ENCODE measurements at regions not wholly inside any gene's neighbourhood (a gene's known extent, or its start where the extent isn't known, plus 50 kb on each side); places are given as distances from the start of the nearest gene placed in this dataset.

GRCh38 chr11:39144351-39145130, 2314.9 kb downstream of the LRRC4C start:
- DNase-seq (ENCODE audit: low read depth, low spot score): no peak

DNA sequence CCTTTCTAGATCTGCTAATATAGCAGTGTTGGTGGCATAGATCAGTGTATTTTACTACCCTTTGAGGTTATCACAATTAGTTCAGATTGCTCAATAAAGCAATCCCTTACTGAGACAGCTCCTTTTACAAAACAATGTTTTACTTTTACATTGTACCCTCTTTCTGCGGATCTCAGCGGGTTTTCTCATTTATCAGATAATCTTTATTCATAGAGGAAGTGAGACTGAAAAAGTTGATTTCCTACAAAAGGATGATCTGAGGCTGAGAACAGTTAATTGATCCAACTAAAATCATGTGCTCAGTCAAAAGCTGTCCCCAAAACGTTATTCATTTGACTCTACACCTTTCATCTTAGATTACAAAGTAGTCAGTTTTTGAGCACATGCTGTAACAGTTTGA, 2319.9 kb downstream of the LRRC4C start:
- no peak for DNase-seq (ENCODE audit: low read depth, low spot score)

- no peak for DNase-seq (ENCODE audit: low read depth, low spot score)
Measured at GRCh38 chr11:39120890-39121289, 2338.6 kb downstream of the LRRC4C start.

- DNase-seq (ENCODE audit: low read depth, low spot score): no peak
Measured at GRCh38 chr11:39113606-39114005, 2345.8 kb downstream of the LRRC4C start.

- DNase-seq (ENCODE audit: low read depth, low spot score): no peak
Measured at GRCh38 chr11:39102236-39102635, 2357.2 kb downstream of the LRRC4C start.

DNA sequence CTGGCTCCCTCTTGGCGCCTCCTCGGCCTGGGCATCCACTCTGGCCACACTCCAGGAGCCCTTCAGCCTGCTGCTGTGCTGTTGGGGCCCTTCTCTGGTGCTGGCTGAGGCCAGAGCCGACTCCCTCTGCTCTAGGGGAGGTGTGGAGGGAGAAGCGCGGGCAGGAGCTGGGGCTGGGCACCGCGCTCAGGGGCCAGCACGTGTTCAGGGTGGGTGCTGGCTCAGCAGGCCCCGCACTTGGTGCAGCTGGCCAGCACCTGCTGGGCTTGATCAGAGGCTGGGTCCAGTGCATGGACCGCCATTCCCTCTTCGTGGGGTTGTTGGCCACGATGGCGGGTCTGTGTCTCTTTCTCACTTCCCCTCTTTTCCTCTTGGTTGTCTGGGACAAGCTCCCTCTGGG, 2381.0 kb downstream of the LRRC4C start:
- no peak for DNase-seq (ENCODE audit: low read depth, low spot score)

DNA sequence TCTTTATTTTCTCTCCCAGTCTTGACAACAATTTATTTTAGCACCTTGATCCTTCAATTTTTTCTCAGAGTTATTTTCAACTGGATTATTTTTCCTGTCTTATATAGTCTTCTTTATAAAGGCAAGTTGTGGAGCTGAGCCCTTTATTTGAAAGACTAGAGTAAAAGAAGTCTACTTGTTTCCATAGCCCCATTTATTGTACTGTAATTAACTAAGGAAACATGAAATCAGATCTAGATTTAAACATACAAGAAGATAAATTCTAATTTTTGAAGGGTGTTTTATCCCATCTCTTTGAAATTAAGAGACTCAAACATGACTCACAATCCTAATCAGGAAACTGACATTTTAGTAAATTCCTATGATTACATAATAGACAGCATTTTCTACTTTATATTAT, 2421.8 kb downstream of the LRRC4C start:
- no peak for DNase-seq (ENCODE audit: low read depth, low spot score)

DNA sequence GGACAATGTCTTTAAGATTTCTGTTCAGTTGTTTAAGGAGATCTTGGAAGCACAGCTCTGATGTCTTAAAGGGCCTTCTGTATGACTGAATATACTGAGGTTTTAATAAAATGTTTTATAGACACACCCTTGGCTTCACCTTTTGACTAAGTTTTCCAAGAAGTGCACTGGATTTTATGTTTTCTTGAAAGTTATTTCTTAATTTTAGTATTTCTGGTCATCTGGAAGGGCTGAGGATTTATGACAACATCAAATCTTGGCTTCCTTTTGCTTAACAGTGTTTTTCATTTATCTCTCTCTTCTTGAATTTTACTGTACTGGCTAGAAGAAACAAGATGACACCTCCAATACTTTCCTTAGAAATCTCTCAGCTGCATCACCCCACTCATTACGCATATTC, 2423.4 kb downstream of the LRRC4C start:
- DNase-seq (ENCODE audit: low read depth, low spot score): no peak

DNA sequence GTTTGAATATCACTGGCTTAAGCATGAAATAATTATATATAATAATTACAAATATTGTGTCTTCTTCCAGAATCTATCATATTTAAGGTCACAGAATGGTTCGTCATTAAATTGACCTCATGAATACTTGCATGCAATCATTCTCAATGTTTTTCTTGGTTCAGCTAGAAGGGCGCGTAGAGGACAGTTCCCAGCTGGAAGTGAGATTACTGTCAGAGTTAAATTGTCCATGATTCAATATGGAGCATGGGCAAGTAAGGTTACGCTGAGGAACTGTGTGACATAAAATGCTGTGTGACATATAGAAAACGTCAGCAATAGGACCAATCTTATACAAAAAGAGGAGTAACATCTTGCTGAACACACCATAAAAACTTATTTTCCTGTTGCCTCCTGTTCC, 2423.5 kb upstream of the RAG2 start:
- DNase-seq (ENCODE audit: low read depth, low spot score): no peak

- DNase-seq (ENCODE audit: low read depth, low spot score): no peak
Measured at GRCh38 chr11:39011797-39012196, 2413.8 kb upstream of the RAG2 start.

GRCh38 chr11:38990841-38991240, 2392.8 kb upstream of the RAG2 start:
- no peak for DNase-seq (ENCODE audit: low read depth, low spot score)

- no peak for DNase-seq (ENCODE audit: low read depth, low spot score)
Measured at GRCh38 chr11:38990139-38990538, 2392.1 kb upstream of the RAG2 start.

DNA sequence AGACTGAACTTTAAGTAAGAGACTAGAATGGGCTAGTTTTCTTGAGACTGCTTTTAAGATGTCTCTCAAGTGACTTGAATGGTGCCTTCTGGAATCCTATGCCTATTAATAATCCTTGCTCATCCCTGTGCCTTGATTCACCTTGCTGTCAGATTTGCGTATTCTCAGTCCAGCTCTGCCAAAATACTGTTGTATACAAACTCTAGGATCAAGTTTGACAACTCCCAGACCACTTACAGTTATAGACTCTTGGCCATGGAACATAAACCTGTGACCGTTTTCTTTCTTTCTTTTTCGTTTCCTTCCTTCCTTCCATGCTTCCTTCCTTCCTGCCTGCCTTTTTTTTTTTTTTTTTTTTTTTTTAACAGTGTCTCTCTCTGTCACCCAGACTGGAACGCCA, 2390.9 kb upstream of the RAG2 start:
- DNase-seq (ENCODE audit: low read depth, low spot score): no peak

DNA sequence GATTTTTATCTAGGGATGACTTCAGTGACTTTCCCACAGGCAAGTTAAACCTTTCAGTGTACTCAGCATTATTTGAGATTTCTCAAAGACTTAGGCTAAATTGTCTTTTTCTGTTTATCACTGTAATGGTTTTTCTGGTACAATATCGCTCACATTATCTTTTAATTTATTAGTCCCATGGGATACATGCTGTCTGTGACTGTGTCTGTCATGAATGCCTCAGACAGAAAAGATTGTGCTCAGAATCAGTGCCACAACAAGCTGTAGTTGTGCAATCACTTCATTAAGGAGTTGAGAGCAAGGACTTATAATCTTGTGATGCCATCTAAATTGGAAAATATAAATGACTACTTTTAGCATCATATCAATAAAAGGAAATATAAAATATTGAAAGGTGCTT, 2374.2 kb upstream of the RAG2 start:
- no peak for DNase-seq (ENCODE audit: low read depth, low spot score)

- no peak for DNase-seq (ENCODE audit: low read depth, low spot score)
Measured at GRCh38 chr11:38971141-38971540, 2373.1 kb upstream of the RAG2 start.

- no peak for DNase-seq (ENCODE audit: low read depth, low spot score)
Measured at GRCh38 chr11:38968951-38969350, 2370.9 kb upstream of the RAG2 start.

GRCh38 chr11:38952698-38953097, 2354.7 kb upstream of the RAG2 start:
- DNase-seq (ENCODE audit: low read depth, low spot score): no peak

DNA sequence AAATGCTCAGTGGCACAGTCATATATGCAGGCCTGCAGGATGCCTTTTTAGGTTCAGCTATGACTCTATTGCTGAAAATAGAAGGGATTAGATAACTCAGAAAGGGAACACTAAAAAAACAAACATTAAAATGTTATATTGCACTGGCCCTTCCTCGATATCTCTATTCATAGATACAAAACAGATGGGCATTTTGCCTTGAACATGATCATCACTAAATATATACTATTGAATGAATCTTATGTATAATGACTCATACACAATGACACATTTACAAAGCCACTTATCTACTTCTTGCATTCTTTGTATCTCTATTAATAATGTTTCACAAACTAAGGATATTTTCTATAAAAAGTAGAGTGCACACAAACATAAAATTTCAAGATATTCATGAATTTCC, 2352.8 kb upstream of the RAG2 start:
- no peak for DNase-seq (ENCODE audit: low read depth, low spot score)

DNA sequence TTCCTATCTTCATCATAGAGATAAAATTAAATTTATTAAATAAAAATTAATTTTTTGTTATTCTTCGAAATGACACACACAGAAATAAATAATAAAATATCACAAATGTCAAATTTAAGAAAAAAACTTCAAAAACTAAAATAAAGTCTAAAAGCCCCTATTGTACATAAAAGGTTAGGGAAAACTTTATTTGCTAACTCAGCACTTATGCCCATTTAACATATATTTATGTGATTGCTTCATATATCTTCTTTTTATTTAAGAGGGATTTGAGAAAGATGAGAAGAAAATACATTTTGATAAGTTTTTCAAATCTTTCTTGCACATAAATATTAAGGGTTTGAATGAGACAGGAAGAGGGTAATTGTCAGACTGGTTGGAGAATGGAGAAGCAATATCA, 2350.4 kb upstream of the RAG2 start:
- no peak for DNase-seq (ENCODE audit: low read depth, low spot score)

- no peak for DNase-seq (ENCODE audit: low read depth, low spot score)
Measured at GRCh38 chr11:38937709-38938108, 2339.7 kb upstream of the RAG2 start.

GRCh38 chr11:38935941-38936340, 2337.9 kb upstream of the RAG2 start:
- DNase-seq (ENCODE audit: low read depth, low spot score): no peak

GRCh38 chr11:38927993-38928392, 2330.0 kb upstream of the RAG2 start:
- DNase-seq (ENCODE audit: low read depth, low spot score): no peak

DNA sequence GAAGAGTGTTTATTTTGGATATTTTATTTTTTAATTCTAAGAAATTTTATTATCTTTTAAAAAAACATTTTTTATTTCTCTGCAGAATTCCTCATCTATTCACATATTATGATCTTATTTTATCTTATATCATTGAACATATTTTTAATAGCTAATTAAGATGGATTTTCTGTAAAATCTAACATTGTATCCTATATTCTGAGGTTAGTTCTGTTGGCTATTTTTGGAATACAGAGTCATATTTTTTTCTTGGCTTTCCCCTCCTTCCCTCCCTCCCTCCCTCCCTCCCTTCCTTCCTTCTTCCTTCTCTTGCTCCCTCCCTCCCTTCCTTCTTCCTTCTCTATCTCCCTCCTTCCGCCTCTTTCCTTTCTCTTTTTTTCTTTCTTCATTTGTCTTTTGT, 2326.6 kb upstream of the RAG2 start:
- DNase-seq (ENCODE audit: low read depth, low spot score): no peak

- DNase-seq (ENCODE audit: low read depth, low spot score): no peak
Measured at GRCh38 chr11:38900211-38900610, 2302.2 kb upstream of the RAG2 start.
